B cell (primary cell): ENCODE measurements at regions not wholly inside any gene's neighbourhood (a gene's known extent, or its start where the extent isn't known, plus 50 kb on each side); places are given as distances from the start of the nearest gene placed in this dataset.

Source experiments
- ATAC-seq: fragments of 200-7000 bp; cut with Tn5 transposase; one replicate; pipeline ENCODE4 v1.10.0; 2021; ENCODE audit warnings: low read depth, mild to moderate bottlenecking, moderate number of reproducible peaks, moderate library complexity
- CTCF ChIA-PET: fragments of 350-600 bp; sonication (Branson Sonifier 250); formaldehyde crosslinking; loops from one replicate; lab custom pipeline; 2021; ENCODE audit warnings: antibody characterized with exemption, inconsistent platforms; lab: Charles Lee
- POLR2A ChIA-PET: fragments of 350-600 bp; sonication (Branson Sonifier 250); formaldehyde crosslinking; loops from one replicate; lab custom pipeline; 2021; ENCODE audit warnings: antibody characterized with exemption; lab: Charles Lee
- DNase-seq: peaks from one replicate; pipeline ENCODE4 v3.0.0; 2013
- H2AFZ ChIP-seq: 2 replicates; pipeline ENCODE4 v1.6.1; 2012; ENCODE audit warnings: mild to moderate bottlenecking, low read depth, low read length; ENCODE audit not compliant: insufficient read depth, poor library complexity, severe bottlenecking
- H3K27ac ChIP-seq, 2 donors: 1 replicate in 1 of 2; 2 replicates in 1 of 2; pipeline ENCODE4 v1.5.1; 2012 to 2013; ENCODE audit warnings: low read length in 2 of 2, mild to moderate bottlenecking in 2 of 2, moderate library complexity in 1 of 2
- H3K27me3 ChIP-seq, 4 experiments: fragments of 200-600 bp in 1 of 4; sonication (generic) in 1 of 4; replicated peaks in 1 of 4; 1 replicate in 2 of 4; 2 replicates in 2 of 4; pipeline versions ENCODE4 v1.6.1 to v1.7.0; 2013 to 2016; ENCODE audit warnings: low read length in 3 of 4, mild to moderate bottlenecking in 2 of 4, mixed read lengths in 1 of 4, moderate library complexity in 1 of 4; ENCODE audit not compliant: insufficient read depth in 4 of 4, control insufficient read depth in 3 of 4; ENCODE audit errors: control extremely low read depth in 1 of 4
- H3K36me3 ChIP-seq, 2 experiments: replicated peaks in 1 of 2; 1 replicate in 1 of 2; 2 replicates in 1 of 2; pipeline versions ENCODE4 v1.6.1 to v1.7.1; 2013; ENCODE audit warnings: low read length in 1 of 2; ENCODE audit not compliant: insufficient read depth in 2 of 2, control insufficient read depth in 1 of 2; ENCODE audit errors: control extremely low read depth in 1 of 2, extremely low read depth in 1 of 2
- H3K4me1 ChIP-seq, 2 donors: fragments of 200-600 bp in 1 of 2; sonication (generic) in 1 of 2; 1 replicate in 1 of 2; 2 replicates in 1 of 2; pipeline versions ENCODE4 v1.5.1 to v1.6.1; 2013 to 2017; ENCODE audit warnings: low read length in 2 of 2; ENCODE audit not compliant: control insufficient read depth in 2 of 2, insufficient read depth in 2 of 2
- H3K4me2 ChIP-seq: replicated peaks from 2 replicates; pipeline ENCODE3; 2012; ENCODE audit warnings: mild to moderate bottlenecking, low read depth, low read length; ENCODE audit not compliant: poor library complexity, severe bottlenecking
- H3K4me3 ChIP-seq, 5 experiments: fragments of 200-600 bp in 1 of 5; sonication (generic) in 1 of 5; 1 replicate in 3 of 5; 2 replicates in 2 of 5; pipeline versions ENCODE4 v1.5.1 to v1.7.0; 2011 to 2016; ENCODE audit warnings: low read length in 4 of 5, mild to moderate bottlenecking in 4 of 5, low read depth in 2 of 5, control low read depth in 1 of 5, moderate library complexity in 1 of 5; ENCODE audit not compliant: insufficient read depth in 1 of 5; ENCODE audit errors: control extremely low read depth in 1 of 5, extremely low read depth in 1 of 5
- H3K79me2 ChIP-seq: fragments of 200-600 bp; sonication (generic); one replicate; pipeline ENCODE4 v1.6.0; 2016; ENCODE audit warnings: low read length; ENCODE audit not compliant: control insufficient read depth, insufficient read depth
- H3K9ac ChIP-seq: fragments of 200-600 bp; sonication (generic); 2 replicates; pipeline ENCODE4 v1.6.1; 2017; ENCODE audit warnings: mild to moderate bottlenecking, low read length, moderate library complexity
- H3K9me3 ChIP-seq, 3 donors: one replicate each; pipeline versions ENCODE4 v1.6.1 to v1.7.1; 2013; ENCODE audit warnings: low read length in 2 of 3; ENCODE audit not compliant: control insufficient read depth in 2 of 3, insufficient read depth in 1 of 3; ENCODE audit errors: control extremely low read depth in 1 of 3
- H4K20me1 ChIP-seq: 2 replicates; pipeline ENCODE4 v1.6.0; 2012; ENCODE audit warnings: mild to moderate bottlenecking, low read length; ENCODE audit not compliant: insufficient read depth, control insufficient read depth, poor library complexity, severe bottlenecking
- H3K27ac Mint-ChIP-seq: one replicate; pipeline ENCODE4 v1.8.0; 2021; ENCODE audit warnings: mixed read lengths
- H3K27me3 Mint-ChIP-seq: one replicate; pipeline ENCODE4 v1.8.0; 2021; ENCODE audit warnings: mixed read lengths
- H3K4me1 Mint-ChIP-seq: one replicate; pipeline ENCODE4 v1.8.0; 2021; ENCODE audit warnings: mixed read lengths
- H3K4me3 Mint-ChIP-seq: one replicate; pipeline ENCODE4 v1.8.0; 2021; ENCODE audit warnings: mixed read lengths
- H3K9me3 Mint-ChIP-seq: one replicate; pipeline ENCODE4 v1.8.0; 2022; ENCODE audit warnings: mixed read lengths; ENCODE audit not compliant: insufficient read depth
- CTCF ChIP-seq: fragments of 200-600 bp; IDR thresholded peaks from one replicate; pipeline ENCODE4 v1.8.0; 2022; ENCODE audit warnings: antibody characterized with exemption, mild to moderate bottlenecking
- EZH2 ChIP-seq: IDR thresholded peaks from 2 replicates; pipeline ENCODE4 v1.6.1; 2012; ENCODE audit warnings: borderline replicate concordance, low read depth, mild to moderate bottlenecking, moderate library complexity, low read length; ENCODE audit not compliant: insufficient read depth, poor library complexity, severe bottlenecking
- WGBS: methylation state at CpG from one replicate; pipeline ENCODE4 v1.1.5; 2013; ENCODE audit warnings: missing lambda C conversion rate; ENCODE audit not compliant: insufficient coverage; 5-methylcytosine and 5-hydroxymethylcytosine counted together
- intact Hi-C: fragments of 100-400 bp; cut with micrococcal nuclease; formaldehyde crosslinking; loops from one replicate; pipeline ENCODE4 v1.10.0; 2022

GRCh38 chr1:82449506-82450057 is 648.8 kb downstream of the ADGRL2 start:
- Histone ChIP-seq H3K36me3 (no peaks in the 10 kb centered on the region), H2AFZ (no peak overlapping the region), H3K4me3 (no peak overlapping the region), H3K4me1 (no peaks in the 10 kb centered on the region), H3K9me3 (peaks cover 1 to 5% (median 4%) of the 10 kb centered on the region in 3 donors), H3K4me2 (no peak overlapping the region), H3K9ac (no peak overlapping the region), H3K27ac (no peak overlapping the region), H3K27me3 (no peaks in the 10 kb centered on the region), H4K20me1 (no peaks in the 10 kb centered on the region), H3K79me2 (no peaks in the 10 kb centered on the region)
- ATAC-seq (no peak), DNase-seq (no peak)
- no peaks in the 10 kb centered on the region for H3K4me1 Mint-ChIP-seq
- H3K4me3 Mint-ChIP-seq, result no peak overlapping the region
- CTCF ChIA-PET, result no interaction called here
- H3K27ac Mint-ChIP-seq, result no peak overlapping the region
- no peak for TF ChIP-seq CTCF
- no peak for TF ChIP-seq EZH2
- WGBS, result 64% methylated on average over 2 of the region's 4 CpGs
- POLR2A ChIA-PET, result no interaction called here
- intact Hi-C loops, result no loop called here
- peaks cover 5% of the 10 kb centered on the region for H3K9me3 Mint-ChIP-seq
- no peaks in the 10 kb centered on the region for H3K27me3 Mint-ChIP-seq

- Mint-ChIP-seq H3K27ac (no peak overlapping the region), H3K27me3 (no peaks in the 10 kb centered on the region), H3K4me1 (no peaks in the 10 kb centered on the region), H3K9me3 (peaks cover 3% of the 10 kb centered on the region), H3K4me3 (no peak overlapping the region)
- no peaks in the 10 kb centered on the region for H3K79me2 ChIP-seq
- TF ChIP-seq CTCF, result no peak
- no peak for TF ChIP-seq EZH2
- H3K27me3 ChIP-seq, result no peaks in the 10 kb centered on the region
- H2AFZ ChIP-seq, result no peak overlapping the region
- no peak overlapping the region for H3K27ac ChIP-seq
- no peaks in the 10 kb centered on the region for H3K4me1 ChIP-seq
- no peak overlapping the region for H3K9ac ChIP-seq
- H3K9me3 ChIP-seq, result peaks cover 0 to 4% (median 2%) of the 10 kb centered on the region in 3 donors
- H3K4me2 ChIP-seq, result no peak overlapping the region
- H3K36me3 ChIP-seq, result no peaks in the 10 kb centered on the region
- ATAC-seq (no peak), DNase-seq (no peak)
- H3K4me3 ChIP-seq, result no peak overlapping the region
- ChIA-PET CTCF (no interaction called here), POLR2A (no interaction called here)
- no peaks in the 10 kb centered on the region for H4K20me1 ChIP-seq
- intact Hi-C loops, result no loop called here
Observed at GRCh38 chr1:82446955-82447354, 646.2 kb downstream of the ADGRL2 start.
